WERI-Rb-1 (cell line): ENCODE measurements at regions not wholly inside any gene's neighbourhood (a gene's known extent, or its start where the extent isn't known, plus 50 kb on each side); places are given as distances from the start of the nearest gene placed in this dataset.

ENCODE experiments used
- DNase-seq: peaks from one replicate; pipeline ENCODE4 v3.0.0-alpha.2; 2020
- H3K27ac ChIP-seq: fragments of 250-450 bp; sonication (Bioruptor Pico); 2 replicates; pipeline ENCODE4 v1.5.1; 2020; ENCODE audit warnings: mild to moderate bottlenecking, moderate library complexity
- H3K27me3 ChIP-seq: fragments of 250-450 bp; sonication (Bioruptor Pico); 2 replicates; pipeline ENCODE4 v1.5.1; 2021; ENCODE audit warnings: mild to moderate bottlenecking, low read depth, moderate library complexity; ENCODE audit not compliant: insufficient read depth, severe bottlenecking
- H3K36me3 ChIP-seq: fragments of 250-450 bp; sonication (Bioruptor Pico); 2 replicates; pipeline ENCODE4 v1.5.1; 2020; ENCODE audit warnings: mild to moderate bottlenecking, moderate library complexity
- H3K4me3 ChIP-seq: 2 replicates; pipeline ENCODE4 v1.5.1; 2011; ENCODE audit warnings: low read depth, mild to moderate bottlenecking, control low read depth, low read length
- H3K9me3 ChIP-seq: fragments of 250-450 bp; sonication (Bioruptor Pico); 2 replicates; pipeline ENCODE4 v1.5.1; 2021; ENCODE audit warnings: mild to moderate bottlenecking, moderate library complexity; ENCODE audit not compliant: severe bottlenecking
- CTCF ChIP-seq: IDR thresholded peaks from 2 replicates; pipeline ENCODE4 v1.5.1; 2011; ENCODE audit warnings: low read depth, mild to moderate bottlenecking, control low read depth, inconsistent platforms, low read length

- no peak for TF ChIP-seq CTCF
- H3K36me3 ChIP-seq, result no peaks in the 10 kb centered on the region
- H3K9me3 ChIP-seq, result no peaks in the 10 kb centered on the region
- H3K27me3 ChIP-seq, result no peaks in the 10 kb centered on the region
- no peak overlapping the region for H3K27ac ChIP-seq
- no peak overlapping the region for H3K4me3 ChIP-seq
- DNase-seq, result no peak
These were observed 282.8 kb downstream of the ARHGAP12 start for GRCh38 chr10:31645786-31646185.

- TF ChIP-seq CTCF, result no peak
- Histone ChIP-seq H3K4me3 (no peak overlapping the region), H3K9me3 (no peaks in the 10 kb centered on the region), H3K36me3 (no peaks in the 10 kb centered on the region), H3K27me3 (no peaks in the 10 kb centered on the region), H3K27ac (no peak overlapping the region)
- DNase-seq, result no peak
These were observed 283.5 kb downstream of the ARHGAP12 start for GRCh38 chr10:31644931-31645633.

GRCh38 chr10:31642281-31642680 is 286.4 kb downstream of the ARHGAP12 start:
- no peak for TF ChIP-seq CTCF
- Histone ChIP-seq H3K27me3 (no peaks in the 10 kb centered on the region), H3K4me3 (no peak overlapping the region), H3K36me3 (no peaks in the 10 kb centered on the region), H3K9me3 (no peaks in the 10 kb centered on the region), H3K27ac (no peak overlapping the region)
- no peak for DNase-seq

- Histone ChIP-seq H3K36me3 (no peaks in the 10 kb centered on the region), H3K9me3 (no peaks in the 10 kb centered on the region), H3K27me3 (no peaks in the 10 kb centered on the region), H3K4me3 (no peak overlapping the region), H3K27ac (no peak overlapping the region)
- no peak for DNase-seq
- no peak for TF ChIP-seq CTCF
These were observed 293.1 kb downstream of the ARHGAP12 start for GRCh38 chr10:31635415-31636065.

- Histone ChIP-seq H3K36me3 (no peaks in the 10 kb centered on the region), H3K4me3 (no peak overlapping the region), H3K9me3 (no peaks in the 10 kb centered on the region), H3K27ac (no peak overlapping the region), H3K27me3 (no peaks in the 10 kb centered on the region)
- TF ChIP-seq CTCF, result no peak
- DNase-seq, result no peak
These were observed 293.6 kb downstream of the ARHGAP12 start for GRCh38 chr10:31635009-31635408.
